HG03064 (cell line): ENCODE measurements at regions not wholly inside any gene's neighbourhood (a gene's known extent, or its start where the extent isn't known, plus 50 kb on each side); places are given as distances from the start of the nearest gene placed in this dataset.
"Not testable (repeated sequence)": the region's sequence is repeated elsewhere in the genome, so short reads cannot be mapped to it uniquely, and the experiment has no call there.

Source experiments
- ATAC-seq: cut with Tn5 transposase; IDR thresholded peaks from one replicate; pipeline ENCODE4 v1.9.1; 2021; ENCODE audit warnings: low read depth; ENCODE audit not compliant: unreplicated experiment

DNA sequence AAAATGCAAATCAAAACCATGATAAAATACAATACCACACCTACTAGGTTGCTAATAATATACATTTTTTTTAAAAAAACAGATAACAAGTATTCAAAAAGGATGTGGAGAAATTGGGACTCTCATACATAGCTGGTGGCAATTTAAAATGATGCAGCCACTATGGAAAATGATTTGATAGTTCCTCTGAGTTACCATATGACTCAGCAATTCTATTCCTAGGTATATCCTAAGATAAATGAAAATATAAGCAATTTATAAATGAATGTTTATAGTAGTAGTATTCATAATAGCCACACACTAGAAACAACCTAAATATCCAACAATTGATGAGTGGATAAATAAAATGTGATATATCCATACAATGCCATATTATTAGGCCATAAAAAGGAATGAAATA lies 210.2 kb downstream of the MREG start:
- no peak for ATAC-seq

DNA sequence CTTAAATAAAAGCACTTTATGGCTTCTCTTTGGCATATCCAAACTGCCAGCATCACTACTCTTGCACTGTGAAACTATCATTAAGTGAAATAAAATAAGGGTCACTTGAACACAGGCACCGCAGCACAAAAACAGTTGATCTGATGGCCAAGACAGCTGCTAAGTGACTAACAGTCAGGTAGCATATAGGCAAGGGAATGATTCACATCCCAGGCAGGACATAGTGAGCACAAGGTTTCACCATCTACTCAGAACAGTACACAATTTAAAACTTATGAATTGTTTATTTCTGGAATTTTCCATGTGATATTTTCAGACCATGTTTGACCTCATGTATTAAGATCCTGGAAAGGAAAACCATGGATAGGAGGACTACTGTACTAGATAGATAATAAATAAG lies 214.2 kb downstream of the MREG start:
- no peak for ATAC-seq

DNA sequence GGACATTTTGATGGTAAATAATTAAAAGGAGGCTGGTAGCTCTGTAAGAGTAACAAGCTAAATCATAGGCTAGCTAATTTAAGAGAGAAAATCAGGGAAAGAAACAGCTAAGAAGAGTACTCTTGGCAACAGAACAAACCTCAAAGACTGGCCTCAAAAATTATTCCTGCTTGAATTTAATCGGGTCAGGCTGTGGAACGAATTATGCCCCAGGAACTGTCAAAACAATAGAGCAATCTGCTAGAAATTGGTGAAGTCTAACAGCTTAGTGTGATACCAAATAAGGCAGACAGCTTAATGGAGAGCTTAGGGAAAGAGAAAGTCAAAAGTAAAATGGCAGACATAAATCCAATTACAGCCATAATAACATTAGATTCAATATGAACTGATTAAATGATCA lies 215.7 kb downstream of the MREG start:
- no peak for ATAC-seq

DNA sequence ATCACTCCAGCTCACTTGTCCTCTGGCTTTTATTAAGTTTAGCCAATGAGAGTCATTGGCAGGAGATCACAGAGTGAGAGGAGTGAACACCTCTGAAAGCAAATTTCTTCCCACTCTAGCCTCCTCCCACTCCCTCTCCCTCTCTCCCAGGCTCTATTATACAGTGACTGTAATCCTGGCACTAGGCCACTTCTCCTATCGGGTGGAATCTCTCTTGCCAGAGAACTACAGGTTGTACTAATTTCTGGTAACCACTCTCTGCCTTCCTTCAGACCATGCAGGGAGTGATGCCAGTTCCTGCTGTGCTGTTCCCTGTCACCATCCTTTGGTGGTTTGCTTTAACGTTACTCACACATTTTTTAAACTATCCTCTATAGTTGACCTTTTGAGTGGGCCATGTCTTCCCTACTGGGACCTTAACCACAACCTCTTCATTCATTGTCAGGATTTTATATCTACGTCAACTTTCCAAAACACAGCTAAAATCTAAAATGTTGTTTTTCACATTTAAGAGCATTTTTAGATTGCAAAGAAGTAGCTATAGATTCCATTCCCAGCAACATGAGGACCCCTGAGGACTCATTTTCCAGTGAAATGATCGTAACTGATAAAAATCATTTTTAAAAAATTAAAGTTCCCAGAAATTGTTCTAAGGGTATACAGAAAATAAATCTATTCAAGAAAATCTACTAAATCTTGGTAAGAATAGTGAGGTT lies 217.1 kb downstream of the MREG start:
- no peak for ATAC-seq

DNA sequence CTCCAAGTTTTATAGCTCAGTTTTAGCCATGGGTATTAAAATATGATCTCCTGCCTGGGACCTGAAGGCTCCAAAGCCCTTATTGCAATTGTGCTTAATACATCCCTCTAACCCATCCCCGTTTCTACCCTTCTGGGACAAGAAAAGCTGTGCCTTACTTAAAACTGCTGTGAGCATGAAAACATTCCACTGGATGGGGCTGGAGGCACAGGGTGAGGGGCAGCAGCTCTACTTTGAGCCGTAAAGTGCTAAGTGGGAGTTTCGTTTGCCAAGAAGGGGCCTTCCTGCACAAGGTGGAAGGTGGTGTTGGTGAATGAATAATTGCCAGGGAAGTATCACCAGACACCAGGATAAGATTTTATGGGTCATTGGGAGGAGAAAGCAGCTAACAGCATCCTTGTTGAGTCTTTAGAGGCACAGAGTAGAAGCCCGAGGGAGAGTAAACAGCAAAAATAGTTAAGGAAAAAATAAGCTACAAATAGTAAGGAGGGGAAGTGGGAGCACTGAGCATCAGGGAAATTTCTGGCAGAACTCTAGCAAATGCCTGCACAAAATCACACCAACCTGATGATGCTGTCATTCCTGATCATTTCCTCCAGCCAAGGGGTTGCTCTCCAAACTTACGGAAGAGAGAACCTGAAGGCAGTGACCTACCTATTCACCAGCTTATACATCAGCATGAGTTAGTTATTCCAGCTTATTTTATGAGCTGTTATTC lies 218.4 kb downstream of the MREG start:
- ATAC-seq: no peak

DNA sequence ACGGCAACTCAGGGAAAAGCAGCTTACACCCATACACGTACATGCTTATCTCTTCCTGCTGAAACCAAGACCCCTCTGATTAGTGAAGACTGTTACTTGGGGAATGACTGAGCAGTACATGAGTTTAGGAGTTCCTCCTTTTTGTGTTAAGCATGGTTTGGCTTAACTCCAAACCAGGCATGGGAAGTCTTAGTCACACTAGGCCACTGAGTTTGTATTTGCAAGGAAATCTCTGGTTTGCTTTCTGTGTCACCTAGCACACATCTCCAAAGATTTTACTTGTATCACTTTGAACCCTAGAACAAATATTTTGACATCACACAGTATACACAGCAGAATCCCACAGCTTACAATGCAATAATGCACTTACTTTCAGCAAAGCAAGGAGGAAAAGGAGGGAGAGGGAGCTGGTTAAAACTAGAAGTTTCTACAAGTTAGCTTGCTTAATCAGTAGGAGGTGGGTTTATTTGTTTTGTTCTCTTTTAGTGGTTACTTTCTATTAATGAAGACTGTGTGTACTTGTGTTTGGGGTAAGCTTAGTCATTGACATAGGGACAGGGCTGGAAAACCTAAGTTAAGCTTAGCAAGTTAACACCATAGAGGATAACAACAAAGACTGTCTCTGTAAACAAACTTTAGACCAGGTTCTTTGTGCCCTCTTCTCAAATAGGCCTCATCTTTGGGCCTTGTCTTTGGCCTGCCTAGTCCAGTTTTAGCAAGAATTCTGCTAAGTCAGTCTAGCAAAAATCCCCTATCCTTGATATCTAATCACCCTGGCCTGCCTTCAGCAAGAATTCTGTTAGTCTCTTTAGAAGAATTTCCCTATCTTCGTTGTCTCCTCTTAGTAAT lies 219.4 kb downstream of the MREG start:
- ATAC-seq: no peak

DNA sequence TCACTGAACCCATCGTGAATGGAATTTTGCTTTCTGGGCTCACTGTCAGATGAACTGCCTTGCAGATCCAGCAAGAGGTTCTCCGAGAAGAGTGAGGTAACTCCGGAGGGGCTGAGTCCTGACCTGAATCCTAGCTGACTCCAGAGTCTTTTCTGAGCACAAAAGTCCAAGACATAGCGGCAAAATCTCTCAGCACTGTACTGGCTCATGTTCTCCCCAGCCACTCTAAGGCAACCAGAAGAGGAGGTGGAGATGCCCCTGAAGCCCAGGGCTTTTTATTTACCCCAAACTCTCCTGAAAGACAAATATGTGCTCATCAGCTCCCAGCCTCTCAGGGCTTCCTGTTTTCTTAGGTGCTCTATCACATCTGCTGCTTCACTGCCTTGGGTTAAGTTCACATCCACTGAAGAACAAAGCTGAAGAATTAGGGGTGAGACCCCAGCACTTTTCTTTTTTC lies 221.8 kb downstream of the MREG start:
- ATAC-seq: no peak

DNA sequence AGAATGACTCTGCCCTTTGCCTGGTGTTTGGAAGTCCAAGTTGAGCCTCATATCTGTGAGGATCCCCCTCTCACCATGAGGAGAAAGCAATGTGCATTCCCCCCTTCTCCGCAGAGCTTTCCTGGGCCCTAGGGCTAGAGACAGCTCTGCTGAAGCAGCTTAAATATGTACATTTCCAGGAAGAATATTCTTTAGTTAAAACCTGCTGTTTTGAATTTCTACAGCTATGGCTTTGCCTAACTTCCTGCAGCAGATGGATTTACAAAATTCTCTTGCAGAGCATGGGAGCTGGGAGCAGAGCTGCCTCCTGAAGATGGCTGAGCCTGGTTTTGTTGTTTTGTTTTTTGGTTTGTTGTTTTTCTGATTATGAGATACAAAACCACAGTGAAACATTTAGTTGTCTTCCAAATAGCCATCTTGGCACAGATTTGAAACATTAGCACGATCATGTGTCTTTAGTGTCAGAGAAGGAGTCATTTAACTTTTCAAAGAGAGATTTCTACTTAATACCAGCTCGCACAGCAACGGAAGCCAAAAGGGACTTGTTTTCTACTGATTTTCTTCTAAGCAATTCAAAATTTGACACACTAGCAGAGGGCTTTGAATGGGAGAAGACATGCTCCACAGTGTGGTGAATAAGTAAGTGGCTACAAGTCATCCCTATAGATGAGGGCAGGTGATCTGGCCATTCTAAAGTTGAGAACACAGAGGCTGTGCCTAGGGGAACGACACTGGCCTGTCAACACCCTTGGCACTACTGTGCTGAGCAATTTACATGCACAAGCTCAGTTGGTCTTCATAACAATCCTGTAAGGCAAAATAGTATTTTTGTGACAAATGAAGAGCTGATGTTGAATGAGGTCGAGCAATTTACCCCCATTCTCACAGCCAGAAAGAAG lies 222.6 kb downstream of the MREG start:
- no peak for ATAC-seq

DNA sequence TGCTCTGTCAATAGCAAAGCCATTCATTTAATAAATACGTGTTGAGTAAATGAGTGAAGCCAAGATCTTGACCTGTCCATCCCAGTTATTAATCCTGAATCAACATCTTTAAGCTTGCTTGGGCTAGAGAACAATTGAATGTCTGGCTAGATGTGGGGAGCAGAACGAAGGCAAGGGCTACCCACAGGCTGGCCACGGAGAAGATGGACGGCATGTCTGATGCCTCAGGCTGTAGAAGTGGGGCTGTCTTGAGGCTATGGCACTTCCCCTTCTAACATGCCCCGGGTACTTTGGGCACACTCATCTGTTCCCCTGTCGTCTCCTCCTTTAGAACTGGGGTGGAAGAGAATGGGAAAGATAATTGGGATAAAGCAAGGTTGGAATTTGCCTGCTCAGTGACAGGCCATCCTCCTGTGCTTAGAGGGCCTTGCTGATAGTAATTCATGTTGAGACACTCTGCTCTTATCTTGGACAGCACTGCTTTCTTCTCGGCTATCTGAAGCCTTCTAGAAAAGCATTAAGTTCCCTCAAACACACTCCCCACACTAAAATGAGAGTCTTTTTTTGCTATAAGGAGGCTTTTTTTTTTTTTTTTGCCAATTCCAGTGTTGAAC lies 225.7 kb downstream of the MREG start:
- ATAC-seq: no peak

DNA sequence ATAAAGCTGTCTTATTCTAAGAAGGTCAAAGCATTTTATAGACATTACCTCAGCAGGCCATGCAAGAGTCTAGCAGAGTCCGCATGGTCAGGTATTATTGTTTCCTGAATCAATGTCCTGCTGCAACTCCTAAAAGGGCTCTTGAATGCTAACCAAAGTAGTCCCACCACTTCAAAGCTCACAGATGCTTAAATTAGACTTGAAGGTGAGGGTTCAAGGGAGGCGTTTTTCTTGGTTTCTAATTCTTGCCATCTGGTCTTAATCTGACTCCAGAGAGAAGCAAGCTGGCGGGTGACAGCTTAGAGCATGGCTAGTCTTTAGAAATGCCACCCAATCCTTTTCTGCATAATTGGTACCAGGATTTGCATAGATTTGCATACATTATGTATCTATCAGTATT lies 226.3 kb downstream of the MREG start:
- no peak for ATAC-seq

DNA sequence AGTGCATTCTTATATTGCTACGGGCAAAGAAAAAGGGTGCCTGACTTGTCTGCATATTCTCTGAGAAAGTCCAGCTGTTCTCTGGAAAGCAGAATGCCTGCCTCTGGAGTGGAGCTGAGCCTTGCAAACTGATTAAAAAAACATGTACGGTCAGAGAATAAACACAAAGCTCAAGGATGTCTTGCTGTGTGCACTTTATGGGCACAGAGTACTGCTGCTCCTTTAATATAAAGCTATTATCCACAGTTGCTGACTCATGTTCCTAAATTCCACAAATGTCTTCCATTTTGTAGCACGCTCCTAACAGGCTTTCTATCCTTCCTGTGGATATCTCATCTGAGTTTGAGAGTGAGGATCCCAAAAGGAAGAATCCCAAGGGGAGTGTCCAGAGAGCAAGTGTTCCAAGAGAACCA lies 229.0 kb downstream of the MREG start:
- no peak for ATAC-seq

DNA sequence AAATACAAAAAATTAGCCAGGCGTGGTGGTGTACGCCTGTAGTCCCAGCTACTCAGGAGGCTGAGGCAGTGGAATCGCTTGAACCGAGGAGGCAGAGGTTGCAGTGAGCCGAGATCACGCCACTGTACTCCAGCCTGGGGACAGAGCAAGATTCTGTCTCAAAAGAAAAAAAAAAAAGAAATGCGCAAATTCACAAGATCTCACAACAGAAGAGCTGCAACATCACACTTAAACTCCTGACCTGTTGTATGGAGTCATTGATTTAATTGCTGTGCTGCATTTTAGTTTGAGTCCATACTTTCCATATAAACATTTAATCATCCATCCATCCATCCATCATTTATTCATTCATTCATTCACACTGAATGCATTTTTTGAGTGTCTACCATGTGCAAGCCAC lies 229.7 kb downstream of the MREG start:
- not testable (repeated sequence) for ATAC-seq

DNA sequence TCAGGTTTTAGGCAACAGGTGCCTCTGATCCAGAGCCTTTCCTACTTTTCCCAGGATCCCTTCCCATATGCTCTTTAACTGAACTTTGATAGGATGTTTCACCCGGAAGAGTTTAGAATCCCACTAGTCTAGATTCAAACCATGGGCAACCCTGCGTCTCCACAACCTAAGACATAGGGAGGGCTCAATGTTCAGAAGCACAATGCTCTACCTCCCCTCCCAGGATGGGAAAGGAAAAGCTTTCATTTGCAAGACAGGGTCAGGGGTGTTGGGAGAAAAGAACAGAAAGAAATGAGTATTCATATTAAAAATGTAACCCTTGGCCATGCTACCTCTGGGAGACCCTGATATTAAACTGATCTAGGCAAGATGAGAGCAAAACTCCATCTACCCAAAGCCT lies 230.4 kb downstream of the MREG start:
- ATAC-seq: no peak

DNA sequence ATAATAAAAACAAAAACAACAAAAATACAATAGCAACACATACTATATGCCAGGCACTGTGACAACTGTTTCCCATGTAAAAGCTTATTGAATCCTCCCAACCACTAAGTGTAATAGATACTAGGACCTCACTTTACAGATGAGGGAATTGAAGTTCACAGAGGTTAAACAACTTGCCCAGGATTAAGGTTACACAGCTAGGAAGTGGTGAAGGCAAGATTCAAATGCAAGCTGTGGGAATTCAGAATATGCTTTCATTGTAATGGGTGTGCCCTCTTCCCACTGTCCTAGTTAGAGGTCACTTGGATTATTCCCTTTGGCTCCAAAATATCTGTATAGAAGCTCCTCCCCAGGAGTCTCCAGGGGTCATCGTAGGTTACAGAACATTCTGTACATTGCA lies 231.1 kb downstream of the MREG start:
- no peak for ATAC-seq

DNA sequence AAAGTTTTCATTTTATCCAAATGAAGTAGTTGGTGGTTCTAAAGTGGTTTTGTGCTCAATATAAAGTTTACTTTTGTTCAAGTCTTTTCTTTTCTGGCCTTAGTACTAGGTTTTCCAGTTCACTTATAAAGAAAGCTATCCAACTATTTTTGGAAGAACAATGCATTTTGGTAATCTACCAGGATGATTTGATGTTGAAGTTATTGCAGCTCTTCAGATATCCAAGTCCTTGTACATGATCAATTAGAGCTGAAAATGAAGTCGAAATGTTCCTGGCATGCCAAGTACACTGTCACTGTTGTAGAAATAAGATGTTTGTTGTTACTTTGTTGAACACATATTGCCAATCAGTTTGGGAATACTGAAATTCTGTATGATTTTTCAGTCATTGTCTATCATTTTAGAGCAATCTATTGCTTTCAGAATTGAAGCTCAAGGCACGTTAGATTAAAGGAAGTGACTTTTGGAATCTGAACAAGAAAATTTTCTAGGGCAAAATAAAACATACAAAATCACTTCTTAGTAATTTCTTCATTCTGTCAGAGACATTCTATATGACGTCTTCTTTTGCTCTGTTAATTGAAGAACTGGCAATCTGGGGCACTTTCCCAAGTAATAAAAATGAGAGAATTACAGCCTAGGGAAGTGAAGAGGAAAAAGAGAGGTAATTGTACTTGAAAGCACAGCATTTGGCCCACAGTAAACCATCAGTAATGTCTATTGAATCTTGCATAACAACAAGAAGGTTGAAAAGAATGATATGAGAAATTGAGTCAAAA lies 232.3 kb downstream of the MREG start:
- ATAC-seq: no peak

DNA sequence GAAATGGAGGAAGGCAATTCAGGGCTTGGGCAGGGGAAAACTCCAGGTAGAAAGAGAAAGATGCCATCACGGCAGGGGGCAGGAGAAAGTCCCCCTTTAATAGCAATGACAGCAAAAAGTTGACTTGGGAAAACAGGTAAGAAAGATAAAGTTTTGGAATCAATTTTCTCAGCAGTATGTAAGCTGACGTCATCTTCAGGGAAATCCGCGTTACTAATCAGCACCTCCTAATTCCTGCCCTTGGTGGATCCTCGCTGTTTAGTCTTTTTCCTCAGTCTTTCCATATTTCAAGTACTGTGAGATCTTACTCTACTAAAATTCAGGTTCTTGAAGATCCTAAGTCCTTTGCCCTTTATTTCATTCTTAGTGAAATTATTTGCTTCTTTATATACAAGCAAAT lies 233.0 kb downstream of the MREG start:
- ATAC-seq: no peak

DNA sequence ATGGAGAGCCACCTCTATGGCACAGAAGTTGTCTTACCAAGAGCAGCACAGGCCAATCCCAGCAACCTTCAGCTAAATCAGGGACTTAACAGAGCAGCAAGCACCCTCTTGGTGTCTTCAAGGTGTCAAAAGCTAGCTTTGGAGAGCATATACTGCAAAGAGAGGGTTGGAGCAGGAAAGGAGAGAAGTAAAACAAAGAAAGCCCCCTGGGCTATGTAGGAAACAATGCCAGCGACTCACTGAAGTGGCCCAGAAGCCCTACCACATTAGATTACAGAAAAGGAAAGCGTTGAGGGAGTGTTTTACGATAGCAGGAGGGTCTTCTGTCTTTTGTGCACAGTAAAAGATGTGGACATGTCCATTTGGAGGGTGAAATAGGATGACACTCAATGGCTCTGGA lies 233.4 kb downstream of the MREG start:
- no peak for ATAC-seq

DNA sequence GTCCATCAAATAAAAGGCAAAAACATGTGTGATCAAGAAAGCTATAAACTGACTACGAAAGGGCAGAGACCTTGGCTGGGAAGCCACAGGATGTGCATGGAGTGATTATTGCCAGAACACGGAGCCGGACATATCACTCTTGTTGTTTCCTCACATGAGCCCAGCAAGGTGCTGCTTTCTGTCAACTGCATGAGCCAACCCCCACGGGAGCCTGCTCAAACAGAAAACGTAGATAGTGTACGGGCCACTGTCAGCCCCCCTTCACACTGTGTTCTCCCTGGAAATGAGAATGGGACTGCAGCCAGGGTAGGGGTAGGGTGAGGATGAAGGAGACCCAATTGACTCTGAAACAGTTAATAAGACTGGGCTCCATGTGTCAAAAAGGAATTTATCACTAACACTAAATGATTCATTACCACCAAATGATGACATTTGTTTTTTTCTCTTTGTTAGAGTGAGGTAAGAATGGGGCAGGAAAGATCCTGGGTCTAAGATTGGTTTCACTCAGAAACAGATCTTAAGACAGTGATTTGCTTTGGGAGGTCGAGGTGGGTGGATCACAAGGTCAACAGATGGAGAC lies 235.8 kb downstream of the MREG start:
- ATAC-seq: no peak

DNA sequence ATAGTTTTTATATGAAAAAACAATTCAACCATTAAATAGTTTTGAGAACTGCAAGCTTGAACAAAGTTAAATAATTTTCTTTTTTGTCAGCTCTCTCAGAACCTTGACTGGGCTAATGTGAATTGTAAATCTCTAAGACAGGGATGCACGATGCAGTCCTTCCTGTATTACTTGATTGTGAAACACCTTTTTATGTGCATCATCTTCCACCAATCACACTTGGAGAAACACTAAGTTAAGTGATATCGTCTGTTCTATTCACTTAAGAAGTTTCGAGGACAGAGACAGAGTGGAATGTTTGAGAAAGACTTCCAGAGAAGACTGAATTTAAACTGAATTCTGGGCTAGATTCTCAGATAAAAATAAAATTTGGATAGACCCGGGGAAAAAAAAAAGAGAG lies 238.2 kb downstream of the MREG start:
- ATAC-seq: no peak
